ENCODE measurements at regions not wholly inside any gene's neighbourhood (a gene's known extent, or its start where the extent isn't known, plus 50 kb on each side); places are given as distances from the start of the nearest gene placed in this dataset.

- no peak for TF ChIP-seq CSRNP3 (CRISPR knock-in tag; IDR thresholded peaks at IDR 0.05)
- TF ChIP-seq ZFP3 (CRISPR knock-in tag; IDR thresholded peaks at IDR 0.05): no peak
- no peak for TF ChIP-seq ZFP30 (CRISPR knock-in tag; IDR thresholded peaks at IDR 0.05)
- TF ChIP-seq SNAI2 (CRISPR knock-in tag; IDR thresholded peaks at IDR 0.05): no peak
- TF ChIP-seq PATZ1 (CRISPR knock-in tag; IDR thresholded peaks at IDR 0.05; ENCODE audit: borderline replicate concordance): no peak
Observed at GRCh38 chr4:174040287-174040686, 243.2 kb downstream of the FBXO8 start.

Measured in SK-N-SH treated with all-trans-retinoic acid at 6 μM for 48 hours (cell line).